ENCODE measurements at regions not wholly inside any gene's neighbourhood (a gene's known extent, or its start where the extent isn't known, plus 50 kb on each side); places are given as distances from the start of the nearest gene placed in this dataset.

DNA sequence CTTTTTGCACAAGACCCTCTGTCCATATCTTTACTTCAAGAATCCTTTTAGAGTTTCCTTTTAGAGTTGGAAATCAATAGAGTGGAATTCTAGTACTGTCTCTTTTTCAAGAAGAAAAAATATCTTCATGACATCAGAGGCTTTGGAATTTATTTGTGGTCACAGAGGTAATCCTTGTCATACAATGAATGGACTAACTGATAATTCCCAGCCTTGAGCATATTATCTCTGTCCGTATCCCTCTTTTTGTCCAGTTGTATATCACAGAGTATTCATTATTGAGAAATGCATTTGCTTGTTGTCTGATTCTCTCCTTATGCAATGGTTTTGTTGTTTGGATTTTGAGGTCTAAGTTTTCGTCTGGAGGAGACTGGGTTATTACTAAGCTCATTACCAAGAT is 82.0 kb upstream of the HAPLN1 start:
- CTCF ChIA-PET (ENCODE audit: low intra/inter-chr PET ratio, low total read pairs): no interaction called here
- TF ChIP-seq ZKSCAN5 (CRISPR knock-in tag; IDR thresholded peaks at IDR 0.05) (no peak), ZNF274 (CRISPR knock-in tag; IDR thresholded peaks at IDR 0.05) (no peak), MYNN (CRISPR knock-in tag; IDR thresholded peaks at IDR 0.05; ENCODE audit: low read depth) (no peak), RARG (CRISPR knock-in tag; IDR thresholded peaks at IDR 0.05; ENCODE audit: low read depth) (no peak), ZNF570 (CRISPR knock-in tag; IDR thresholded peaks at IDR 0.05; ENCODE audit: borderline replicate concordance) (no peak), SMARCE1 (IDR thresholded peaks at IDR 0.05; ENCODE audit: borderline replicate concordance) (no peak), IRX3 (CRISPR knock-in tag; IDR thresholded peaks at IDR 0.05; ENCODE audit: borderline replicate concordance, low read depth) (no peak), TAF1 (CRISPR knock-in tag; IDR thresholded peaks at IDR 0.05) (no peak), SP4 (CRISPR knock-in tag; IDR thresholded peaks at IDR 0.05) (no peak), ZNF235 (CRISPR knock-in tag; IDR thresholded peaks at IDR 0.05; ENCODE audit: borderline replicate concordance) (no peak)
- TF ChIP-seq, protein P1, sequence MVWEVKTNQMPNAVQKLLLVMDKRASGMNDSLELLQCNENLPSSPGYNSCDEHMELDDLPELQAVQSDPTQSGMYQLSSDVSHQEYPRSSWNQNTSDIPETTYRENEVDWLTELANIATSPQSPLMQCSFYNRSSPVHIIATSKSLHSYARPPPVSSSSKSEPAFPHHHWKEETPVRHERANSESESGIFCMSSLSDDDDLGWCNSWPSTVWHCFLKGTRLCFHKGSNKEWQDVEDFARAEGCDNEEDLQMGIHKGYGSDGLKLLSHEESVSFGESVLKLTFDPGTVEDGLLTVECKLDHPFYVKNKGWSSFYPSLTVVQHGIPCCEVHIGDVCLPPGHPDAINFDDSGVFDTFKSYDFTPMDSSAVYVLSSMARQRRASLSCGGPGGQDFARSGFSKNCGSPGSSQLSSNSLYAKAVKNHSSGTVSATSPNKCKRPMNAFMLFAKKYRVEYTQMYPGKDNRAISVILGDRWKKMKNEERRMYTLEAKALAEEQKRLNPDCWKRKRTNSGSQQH (CRISPR knock-in tag; IDR thresholded peaks at IDR 0.05; ENCODE audit: low read depth): no peak
- TF ChIP-seq, protein P2, sequence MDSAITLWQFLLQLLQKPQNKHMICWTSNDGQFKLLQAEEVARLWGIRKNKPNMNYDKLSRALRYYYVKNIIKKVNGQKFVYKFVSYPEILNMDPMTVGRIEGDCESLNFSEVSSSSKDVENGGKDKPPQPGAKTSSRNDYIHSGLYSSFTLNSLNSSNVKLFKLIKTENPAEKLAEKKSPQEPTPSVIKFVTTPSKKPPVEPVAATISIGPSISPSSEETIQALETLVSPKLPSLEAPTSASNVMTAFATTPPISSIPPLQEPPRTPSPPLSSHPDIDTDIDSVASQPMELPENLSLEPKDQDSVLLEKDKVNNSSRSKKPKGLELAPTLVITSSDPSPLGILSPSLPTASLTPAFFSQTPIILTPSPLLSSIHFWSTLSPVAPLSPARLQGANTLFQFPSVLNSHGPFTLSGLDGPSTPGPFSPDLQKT (CRISPR knock-in tag; IDR thresholded peaks at IDR 0.05; ENCODE audit: borderline replicate concordance): no peak
- TF ChIP-seq, protein P3, sequence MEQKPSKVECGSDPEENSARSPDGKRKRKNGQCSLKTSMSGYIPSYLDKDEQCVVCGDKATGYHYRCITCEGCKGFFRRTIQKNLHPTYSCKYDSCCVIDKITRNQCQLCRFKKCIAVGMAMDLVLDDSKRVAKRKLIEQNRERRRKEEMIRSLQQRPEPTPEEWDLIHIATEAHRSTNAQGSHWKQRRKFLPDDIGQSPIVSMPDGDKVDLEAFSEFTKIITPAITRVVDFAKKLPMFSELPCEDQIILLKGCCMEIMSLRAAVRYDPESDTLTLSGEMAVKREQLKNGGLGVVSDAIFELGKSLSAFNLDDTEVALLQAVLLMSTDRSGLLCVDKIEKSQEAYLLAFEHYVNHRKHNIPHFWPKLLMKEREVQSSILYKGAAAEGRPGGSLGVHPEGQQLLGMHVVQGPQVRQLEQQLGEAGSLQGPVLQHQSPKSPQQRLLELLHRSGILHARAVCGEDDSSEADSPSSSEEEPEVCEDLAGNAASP (CRISPR knock-in tag; IDR thresholded peaks at IDR 0.05; ENCODE audit: borderline replicate concordance): no peak
- TF ChIP-seq, protein P4, sequence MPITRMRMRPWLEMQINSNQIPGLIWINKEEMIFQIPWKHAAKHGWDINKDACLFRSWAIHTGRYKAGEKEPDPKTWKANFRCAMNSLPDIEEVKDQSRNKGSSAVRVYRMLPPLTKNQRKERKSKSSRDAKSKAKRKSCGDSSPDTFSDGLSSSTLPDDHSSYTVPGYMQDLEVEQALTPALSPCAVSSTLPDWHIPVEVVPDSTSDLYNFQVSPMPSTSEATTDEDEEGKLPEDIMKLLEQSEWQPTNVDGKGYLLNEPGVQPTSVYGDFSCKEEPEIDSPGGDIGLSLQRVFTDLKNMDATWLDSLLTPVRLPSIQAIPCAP (CRISPR knock-in tag; IDR thresholded peaks at IDR 0.05; ENCODE audit: low read depth): no peak
- TF ChIP-seq, protein P5, sequence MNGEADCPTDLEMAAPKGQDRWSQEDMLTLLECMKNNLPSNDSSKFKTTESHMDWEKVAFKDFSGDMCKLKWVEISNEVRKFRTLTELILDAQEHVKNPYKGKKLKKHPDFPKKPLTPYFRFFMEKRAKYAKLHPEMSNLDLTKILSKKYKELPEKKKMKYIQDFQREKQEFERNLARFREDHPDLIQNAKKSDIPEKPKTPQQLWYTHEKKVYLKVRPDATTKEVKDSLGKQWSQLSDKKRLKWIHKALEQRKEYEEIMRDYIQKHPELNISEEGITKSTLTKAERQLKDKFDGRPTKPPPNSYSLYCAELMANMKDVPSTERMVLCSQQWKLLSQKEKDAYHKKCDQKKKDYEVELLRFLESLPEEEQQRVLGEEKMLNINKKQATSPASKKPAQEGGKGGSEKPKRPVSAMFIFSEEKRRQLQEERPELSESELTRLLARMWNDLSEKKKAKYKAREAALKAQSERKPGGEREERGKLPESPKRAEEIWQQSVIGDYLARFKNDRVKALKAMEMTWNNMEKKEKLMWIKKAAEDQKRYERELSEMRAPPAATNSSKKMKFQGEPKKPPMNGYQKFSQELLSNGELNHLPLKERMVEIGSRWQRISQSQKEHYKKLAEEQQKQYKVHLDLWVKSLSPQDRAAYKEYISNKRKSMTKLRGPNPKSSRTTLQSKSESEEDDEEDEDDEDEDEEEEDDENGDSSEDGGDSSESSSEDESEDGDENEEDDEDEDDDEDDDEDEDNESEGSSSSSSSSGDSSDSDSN (CRISPR knock-in tag; IDR thresholded peaks at IDR 0.05): no peak
- TF ChIP-seq, protein P6, sequence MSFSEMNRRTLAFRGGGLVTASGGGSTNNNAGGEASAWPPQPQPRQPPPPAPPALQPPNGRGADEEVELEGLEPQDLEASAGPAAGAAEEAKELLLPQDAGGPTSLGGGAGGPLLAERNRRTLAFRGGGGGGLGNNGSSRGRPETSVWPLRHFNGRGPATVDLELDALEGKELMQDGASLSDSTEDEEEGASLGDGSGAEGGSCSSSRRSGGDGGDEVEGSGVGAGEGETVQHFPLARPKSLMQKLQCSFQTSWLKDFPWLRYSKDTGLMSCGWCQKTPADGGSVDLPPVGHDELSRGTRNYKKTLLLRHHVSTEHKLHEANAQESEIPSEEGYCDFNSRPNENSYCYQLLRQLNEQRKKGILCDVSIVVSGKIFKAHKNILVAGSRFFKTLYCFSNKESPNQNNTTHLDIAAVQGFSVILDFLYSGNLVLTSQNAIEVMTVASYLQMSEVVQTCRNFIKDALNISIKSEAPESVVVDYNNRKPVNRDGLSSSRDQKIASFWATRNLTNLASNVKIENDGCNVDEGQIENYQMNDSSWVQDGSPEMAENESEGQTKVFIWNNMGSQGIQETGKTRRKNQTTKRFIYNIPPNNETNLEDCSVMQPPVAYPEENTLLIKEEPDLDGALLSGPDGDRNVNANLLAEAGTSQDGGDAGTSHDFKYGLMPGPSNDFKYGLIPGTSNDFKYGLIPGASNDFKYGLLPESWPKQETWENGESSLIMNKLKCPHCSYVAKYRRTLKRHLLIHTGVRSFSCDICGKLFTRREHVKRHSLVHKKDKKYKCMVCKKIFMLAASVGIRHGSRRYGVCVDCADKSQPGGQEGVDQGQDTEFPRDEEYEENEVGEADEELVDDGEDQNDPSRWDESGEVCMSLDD (CRISPR knock-in tag; IDR thresholded peaks at IDR 0.05; ENCODE audit: borderline replicate concordance): no peak

More for the DNA sequence above, 82.0 kb upstream of the HAPLN1 start:
- Histone ChIP-seq H3K4me3 (replicated peaks in 1 of 3; ENCODE audit: insufficient read depth in 1 of 3, low read depth in 2 of 3, low read length in 3 of 3) (no peak overlapping the region), H3K4me1 (ENCODE audit: insufficient read depth, low read length) (no peaks in the 10 kb centered on the region), H4K20me1 (ENCODE audit: insufficient read depth, low read length) (no peaks in the 10 kb centered on the region), H3K36me3 (replicated peaks in 1 of 2; ENCODE audit: control insufficient read depth in 1 of 2, insufficient read depth in 2 of 2, low read length in 2 of 2) (no peaks in the 10 kb centered on the region), H3K4me2 (ENCODE audit: low read depth, low read length) (no peak overlapping the region), H3K79me2 (ENCODE audit: insufficient read depth, low read length) (no peaks in the 10 kb centered on the region), H2AFZ (ENCODE audit: low read length) (no peak overlapping the region), H3K9ac (ENCODE audit: insufficient read depth, low read depth, low read length) (no peak overlapping the region), H3K27ac (ENCODE audit: extremely low read length, insufficient read depth, low read length) (no peak overlapping the region), H3K27me3 (ENCODE audit: control insufficient read depth in 1 of 2, insufficient read depth in 2 of 2, low read length in 2 of 2) (no peaks in the 10 kb centered on the region), H3K9me3 (ENCODE audit: low read length) (no peaks in the 10 kb centered on the region)
- ATAC-seq: no peak
- in situ Hi-C loops (cut with HindIII; ENCODE audit: extremely low pct_ligation_motif_present, low pct_unique_long_range_greater_than_20kb): no loop called here
- intact Hi-C loops (cut with micrococcal nuclease; ENCODE audit: unreplicated experiment): no loop called here
- no peak for FAIRE-seq
- no peak for DNase-seq (ENCODE audit: low spot score)
- WGBS (ENCODE audit: low lambda C conversion rate): 24% methylated on average over 2 of the region's 2 CpGs
- BruUV-seq (replicated peaks): no TSS peak
- POLR2A ChIA-PET: no interaction called here

All from HepG2 (cell line).